NCI-H460 (cell line): ENCODE measurements at regions not wholly inside any gene's neighbourhood (a gene's known extent, or its start where the extent isn't known, plus 50 kb on each side); places are given as distances from the start of the nearest gene placed in this dataset.
"Not testable (repeated sequence)": the region's sequence is repeated elsewhere in the genome, so short reads cannot be mapped to it uniquely, and the experiment has no call there.

Experiments
- DNase-seq: peaks from one replicate; pipeline ENCODE4 v3.0.0-alpha.2; 2016; ENCODE audit warnings: low read depth; ENCODE audit errors: extremely low read depth

GRCh38 chr1:94769551-94769950 lies 50.6 kb upstream of the SLC44A3 start:
- DNase-seq: no peak

- no peak for DNase-seq
Observed at GRCh38 chr1:94768036-94768435, 52.1 kb upstream of the SLC44A3 start.

- DNase-seq: no peak
Observed at GRCh38 chr1:94765958-94766357, 54.2 kb upstream of the SLC44A3 start.

GRCh38 chr1:94759188-94759587 lies 61.0 kb upstream of the SLC44A3 start:
- DNase-seq: no peak

- DNase-seq: no peak
Observed at GRCh38 chr1:94757931-94758330, 62.2 kb upstream of the SLC44A3 start.

- DNase-seq: no peak
Observed at GRCh38 chr1:94755675-94756074, 64.5 kb upstream of the SLC44A3 start.

- DNase-seq: not testable (repeated sequence)
Observed at GRCh38 chr1:94755016-94755415, 65.1 kb upstream of the SLC44A3 start.

- no peak for DNase-seq
Observed at GRCh38 chr1:94754570-94754969, 65.6 kb upstream of the SLC44A3 start.

GRCh38 chr1:94754095-94754494 lies 66.1 kb upstream of the SLC44A3 start:
- no peak for DNase-seq

GRCh38 chr1:94753171-94753972 lies 66.8 kb upstream of the SLC44A3 start:
- no peak for DNase-seq

GRCh38 chr1:94751483-94751882 lies 68.7 kb upstream of the SLC44A3 start:
- not testable (repeated sequence) for DNase-seq

- DNase-seq: no peak
Observed at GRCh38 chr1:94746635-94747525, 73.3 kb upstream of the SLC44A3 start.

GRCh38 chr1:94745742-94746141 lies 74.4 kb upstream of the SLC44A3 start:
- no peak for DNase-seq

GRCh38 chr1:94743862-94744261 lies 76.3 kb upstream of the SLC44A3 start:
- no peak for DNase-seq

GRCh38 chr1:94741996-94742395 lies 78.2 kb upstream of the SLC44A3 start:
- DNase-seq: no peak

GRCh38 chr1:94741510-94741909 lies 78.6 kb upstream of the SLC44A3 start:
- no peak for DNase-seq

- no peak for DNase-seq
Observed at GRCh38 chr1:94739521-94740061, 80.6 kb upstream of the SLC44A3 start.

- no peak for DNase-seq
Observed at GRCh38 chr1:94738371-94738770, 81.8 kb upstream of the SLC44A3 start.

- DNase-seq: no peak
Observed at GRCh38 chr1:94737124-94737998, 82.8 kb upstream of the SLC44A3 start.

- no peak for DNase-seq
Observed at GRCh38 chr1:94736549-94736948, 83.6 kb upstream of the SLC44A3 start.

GRCh38 chr1:94736073-94736472 lies 84.1 kb upstream of the SLC44A3 start:
- no peak for DNase-seq
